ENCODE measurements at regions not wholly inside any gene's neighbourhood (a gene's known extent, or its start where the extent isn't known, plus 50 kb on each side); places are given as distances from the start of the nearest gene placed in this dataset.

DNA sequence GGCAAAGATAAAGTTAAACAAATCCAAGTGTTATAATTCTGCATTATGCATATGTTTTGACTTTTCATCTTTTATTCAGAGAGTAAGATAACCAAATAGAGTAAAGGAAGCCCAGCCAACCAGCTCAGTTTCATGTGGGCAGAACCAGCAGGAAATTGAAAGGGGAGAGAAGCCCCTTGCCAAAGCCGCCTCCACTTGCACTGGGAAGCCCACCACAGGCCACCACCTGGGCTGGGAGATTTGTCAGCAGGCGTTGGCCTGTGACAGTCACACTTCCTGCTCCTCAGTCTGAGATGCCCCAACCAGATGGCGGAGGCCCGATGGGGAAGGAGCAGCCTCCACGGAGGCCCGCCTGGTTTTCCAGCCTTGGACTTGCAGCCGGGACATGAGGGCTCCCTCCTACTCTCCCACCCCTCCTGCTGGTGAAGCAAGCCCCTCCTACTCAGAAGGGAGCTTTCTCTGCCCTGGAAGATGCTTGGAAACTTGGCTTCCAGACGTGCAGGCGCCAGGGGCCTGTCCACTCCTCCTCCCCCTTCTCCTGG, 166.8 kb upstream of the SULF2 start:
- DNase-seq (ENCODE audit: insufficient read length, low spot score) (no peak), FAIRE-seq (no peak)
- TF ChIP-seq SPI1 (IDR thresholded peaks at IDR 0.05; ENCODE audit: low read depth, low read length) (no peak), TAF1 (IDR thresholded peaks at IDR 0.05; ENCODE audit: low read depth, low read length) (no peak), PAX5 (IDR thresholded peaks at IDR 0.05; ENCODE audit: insufficient read depth, low read length, severe bottlenecking) (no peak), POLR2A (IDR thresholded peaks at IDR 0.05; ENCODE audit: low read depth, low read length) (no peak), POU2F2 (IDR thresholded peaks at IDR 0.05; ENCODE audit: low read depth, low read length) (no peak), POLR2AphosphoS5 (IDR thresholded peaks at IDR 0.05; ENCODE audit: low read depth, low read length) (no peak)

DNA sequence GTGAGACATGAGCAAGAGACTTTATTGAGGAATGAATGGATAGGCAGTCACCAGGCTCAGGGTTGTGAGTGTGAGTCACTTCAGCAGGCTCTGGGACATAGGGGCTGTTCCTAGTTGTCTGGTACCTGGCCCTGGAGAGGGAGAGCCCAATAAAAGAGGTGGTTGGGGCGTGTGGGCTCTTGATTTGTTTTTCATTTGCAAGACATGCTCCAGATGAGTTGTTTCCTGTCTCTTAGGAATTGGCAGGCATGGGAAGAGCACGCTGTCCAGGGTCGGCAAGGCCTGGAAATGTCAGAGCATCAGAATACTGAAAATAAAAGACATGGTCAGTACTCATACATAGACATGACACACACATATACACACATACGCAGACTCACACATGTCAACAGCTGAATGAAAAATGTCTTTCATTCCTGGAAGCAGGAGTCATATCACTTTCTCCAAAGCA, 166.3 kb upstream of the SULF2 start:
- TF ChIP-seq POLR2AphosphoS5 (IDR thresholded peaks at IDR 0.05; ENCODE audit: low read depth, low read length): no peak
- TF ChIP-seq TAF1 (IDR thresholded peaks at IDR 0.05; ENCODE audit: low read depth, low read length): no peak
- TF ChIP-seq POLR2A (IDR thresholded peaks at IDR 0.05; ENCODE audit: low read depth, low read length): no peak
- no peak for TF ChIP-seq POU2F2 (IDR thresholded peaks at IDR 0.05; ENCODE audit: low read depth, low read length)
- no peak for TF ChIP-seq PAX5 (IDR thresholded peaks at IDR 0.05; ENCODE audit: insufficient read depth, low read length, severe bottlenecking)
- no peak for TF ChIP-seq SPI1 (IDR thresholded peaks at IDR 0.05; ENCODE audit: low read depth, low read length)
- DNase-seq (ENCODE audit: insufficient read length, low spot score) (no peak), FAIRE-seq (no peak)

DNA sequence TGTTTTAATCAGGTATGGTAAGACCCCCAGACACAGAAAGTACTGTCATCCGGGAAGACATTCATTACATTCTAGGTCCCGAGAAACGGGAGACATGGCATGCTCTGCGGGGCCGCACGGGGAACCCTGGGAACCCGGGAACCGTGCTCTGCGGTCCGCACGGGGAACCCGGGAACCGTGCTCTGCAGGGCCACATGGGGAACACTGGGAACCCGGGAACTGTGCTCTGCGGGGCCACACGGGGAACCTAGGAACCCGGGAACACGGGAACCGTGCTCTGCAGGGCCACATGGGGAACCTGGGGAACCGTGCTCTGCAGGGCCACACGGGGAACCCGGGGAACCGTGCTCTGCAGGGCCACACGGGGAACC, 165.6 kb upstream of the SULF2 start:
- FAIRE-seq: no peak

DNA sequence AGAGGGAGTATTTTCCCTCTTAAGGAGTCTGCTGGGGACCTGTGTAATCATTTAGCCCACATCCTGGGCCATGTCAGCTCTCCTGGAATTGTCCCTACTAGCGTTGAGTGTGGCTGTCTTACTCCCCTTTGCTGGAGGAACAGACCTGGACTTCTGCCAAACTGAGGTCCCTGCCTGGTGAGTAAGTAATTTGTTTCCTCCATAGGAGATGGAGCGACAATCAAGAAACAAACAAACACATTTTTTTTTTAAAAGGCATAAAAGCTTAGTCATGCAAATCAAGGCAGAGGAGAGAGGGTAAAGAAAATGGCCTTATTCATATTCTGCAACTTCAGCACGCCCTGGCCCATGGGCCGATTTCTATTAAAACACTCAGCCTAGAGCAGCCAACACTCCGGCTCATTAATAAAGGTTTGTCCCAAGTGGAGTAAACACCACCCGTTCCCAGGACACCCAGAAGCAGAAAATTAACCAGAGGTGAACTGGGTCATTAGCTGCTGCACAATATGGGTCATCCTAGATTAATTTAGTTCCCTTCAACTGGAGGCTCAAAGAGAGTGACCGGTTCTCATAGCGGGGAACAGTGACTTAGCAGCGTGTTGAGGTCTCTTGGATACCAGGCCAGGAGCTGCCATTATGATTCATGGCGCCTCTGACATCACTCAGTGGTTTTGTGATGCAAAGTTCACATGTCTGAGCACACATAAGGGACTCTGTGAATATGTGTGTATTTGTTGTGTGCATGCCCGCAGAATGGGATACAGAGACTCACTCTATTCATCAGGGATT, 165.0 kb upstream of the SULF2 start:
- DNase-seq (ENCODE audit: insufficient read length, low spot score) (no peak), FAIRE-seq (no peak)
- no peak for TF ChIP-seq TAF1 (IDR thresholded peaks at IDR 0.05; ENCODE audit: low read depth, low read length)
- no peak for TF ChIP-seq PAX5 (IDR thresholded peaks at IDR 0.05; ENCODE audit: insufficient read depth, low read length, severe bottlenecking)
- TF ChIP-seq POLR2A (IDR thresholded peaks at IDR 0.05; ENCODE audit: low read depth, low read length): no peak
- TF ChIP-seq SPI1 (IDR thresholded peaks at IDR 0.05; ENCODE audit: low read depth, low read length): no peak
- no peak for TF ChIP-seq POLR2AphosphoS5 (IDR thresholded peaks at IDR 0.05; ENCODE audit: low read depth, low read length)
- no peak for TF ChIP-seq POU2F2 (IDR thresholded peaks at IDR 0.05; ENCODE audit: low read depth, low read length)

More for the DNA sequence above, 165.6 kb upstream of the SULF2 start:
- TF ChIP-seq PAX5 (IDR thresholded peaks at IDR 0.05; ENCODE audit: insufficient read depth, low read length, severe bottlenecking): no peak
- no peak for TF ChIP-seq TAF1 (IDR thresholded peaks at IDR 0.05; ENCODE audit: low read depth, low read length)
- TF ChIP-seq POU2F2 (IDR thresholded peaks at IDR 0.05; ENCODE audit: low read depth, low read length): no peak
- no peak for TF ChIP-seq POLR2A (IDR thresholded peaks at IDR 0.05; ENCODE audit: low read depth, low read length)
- no peak for TF ChIP-seq POLR2AphosphoS5 (IDR thresholded peaks at IDR 0.05; ENCODE audit: low read depth, low read length)
- TF ChIP-seq SPI1 (IDR thresholded peaks at IDR 0.05; ENCODE audit: low read depth, low read length): no peak
- DNase-seq (ENCODE audit: insufficient read length, low spot score): no peak

DNA sequence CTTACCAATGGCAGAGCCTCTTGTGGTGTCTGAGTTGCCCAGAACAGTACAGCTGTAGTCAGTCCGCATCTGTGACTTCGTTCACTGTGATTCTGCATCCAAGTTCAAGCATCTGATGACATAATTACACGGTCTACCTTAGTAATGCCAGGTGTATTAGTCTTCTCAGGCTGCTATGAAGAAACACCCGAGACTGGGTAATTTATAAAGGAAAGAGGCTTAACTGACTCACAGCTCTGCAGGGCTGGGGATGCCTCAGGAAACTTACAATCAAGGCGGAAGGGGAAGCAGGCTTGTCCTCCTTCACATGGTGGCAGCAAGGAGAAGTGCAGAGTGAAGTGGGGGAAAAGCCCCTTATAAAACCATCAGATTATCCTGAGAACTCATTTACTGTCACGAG, 163.9 kb upstream of the SULF2 start:
- FAIRE-seq (no peak), DNase-seq (ENCODE audit: insufficient read length, low spot score) (no peak)
- TF ChIP-seq SPI1 (IDR thresholded peaks at IDR 0.05; ENCODE audit: low read depth, low read length) (no peak), POLR2AphosphoS5 (IDR thresholded peaks at IDR 0.05; ENCODE audit: low read depth, low read length) (no peak), POU2F2 (IDR thresholded peaks at IDR 0.05; ENCODE audit: low read depth, low read length) (no peak)

DNA sequence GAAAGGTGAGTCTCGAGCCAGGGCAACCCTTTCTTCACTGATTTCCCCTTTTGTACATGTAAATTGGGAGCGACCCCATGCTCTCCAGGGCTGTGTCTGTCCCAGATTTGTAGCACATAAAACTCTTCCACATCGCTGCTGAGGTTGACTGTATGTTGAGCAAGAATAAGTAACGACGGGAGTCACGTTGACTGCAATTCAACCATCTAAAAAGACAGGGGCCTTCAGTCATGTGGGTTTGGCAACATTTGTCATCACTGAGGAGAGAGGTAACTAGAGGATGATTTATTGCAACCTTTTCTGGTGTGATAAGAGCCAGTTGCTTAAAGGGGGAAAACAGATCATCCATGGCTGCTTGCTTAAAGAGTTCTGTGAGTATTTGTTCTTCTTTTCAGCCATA, 159.4 kb upstream of the SULF2 start:
- no peak for DNase-seq (ENCODE audit: insufficient read length, low spot score)
- FAIRE-seq: no peak

DNA sequence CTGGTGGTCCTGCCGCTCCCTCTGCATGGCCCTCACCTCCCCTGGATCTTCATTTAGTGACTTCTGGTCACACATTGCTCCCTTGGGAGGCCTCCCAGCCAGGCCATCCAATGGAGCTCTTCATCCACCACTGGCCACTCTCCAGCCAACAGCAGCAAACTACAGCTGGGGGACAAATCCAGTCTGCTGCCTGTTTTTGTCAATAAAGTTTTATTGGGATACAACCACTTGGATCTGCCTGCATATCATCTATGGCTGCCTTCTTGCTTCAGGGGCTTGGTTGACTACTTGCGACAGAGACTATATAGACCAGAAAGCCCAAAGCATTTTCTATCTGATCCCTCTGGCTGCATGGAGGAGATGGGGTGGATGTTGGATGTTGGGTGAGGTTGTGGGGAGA, 156.6 kb upstream of the SULF2 start:
- TF ChIP-seq PAX5 (IDR thresholded peaks at IDR 0.05; ENCODE audit: insufficient read depth, low read length, severe bottlenecking) (no peak), POLR2AphosphoS5 (IDR thresholded peaks at IDR 0.05; ENCODE audit: low read depth, low read length) (no peak), TAF1 (IDR thresholded peaks at IDR 0.05; ENCODE audit: low read depth, low read length) (no peak), POU2F2 (IDR thresholded peaks at IDR 0.05; ENCODE audit: low read depth, low read length) (no peak), SPI1 (IDR thresholded peaks at IDR 0.05; ENCODE audit: low read depth, low read length) (no peak), POLR2A (IDR thresholded peaks at IDR 0.05; ENCODE audit: low read depth, low read length) (no peak)
- FAIRE-seq (no peak), DNase-seq (ENCODE audit: insufficient read length, low spot score) (no peak)

More for the DNA sequence above, 159.4 kb upstream of the SULF2 start:
- no peak for TF ChIP-seq POLR2A (IDR thresholded peaks at IDR 0.05; ENCODE audit: low read depth, low read length)
- no peak for TF ChIP-seq SPI1 (IDR thresholded peaks at IDR 0.05; ENCODE audit: low read depth, low read length)
- TF ChIP-seq POU2F2 (IDR thresholded peaks at IDR 0.05; ENCODE audit: low read depth, low read length): no peak
- TF ChIP-seq TAF1 (IDR thresholded peaks at IDR 0.05; ENCODE audit: low read depth, low read length): no peak
- TF ChIP-seq POLR2AphosphoS5 (IDR thresholded peaks at IDR 0.05; ENCODE audit: low read depth, low read length): no peak
- no peak for TF ChIP-seq PAX5 (IDR thresholded peaks at IDR 0.05; ENCODE audit: insufficient read depth, low read length, severe bottlenecking)

DNA sequence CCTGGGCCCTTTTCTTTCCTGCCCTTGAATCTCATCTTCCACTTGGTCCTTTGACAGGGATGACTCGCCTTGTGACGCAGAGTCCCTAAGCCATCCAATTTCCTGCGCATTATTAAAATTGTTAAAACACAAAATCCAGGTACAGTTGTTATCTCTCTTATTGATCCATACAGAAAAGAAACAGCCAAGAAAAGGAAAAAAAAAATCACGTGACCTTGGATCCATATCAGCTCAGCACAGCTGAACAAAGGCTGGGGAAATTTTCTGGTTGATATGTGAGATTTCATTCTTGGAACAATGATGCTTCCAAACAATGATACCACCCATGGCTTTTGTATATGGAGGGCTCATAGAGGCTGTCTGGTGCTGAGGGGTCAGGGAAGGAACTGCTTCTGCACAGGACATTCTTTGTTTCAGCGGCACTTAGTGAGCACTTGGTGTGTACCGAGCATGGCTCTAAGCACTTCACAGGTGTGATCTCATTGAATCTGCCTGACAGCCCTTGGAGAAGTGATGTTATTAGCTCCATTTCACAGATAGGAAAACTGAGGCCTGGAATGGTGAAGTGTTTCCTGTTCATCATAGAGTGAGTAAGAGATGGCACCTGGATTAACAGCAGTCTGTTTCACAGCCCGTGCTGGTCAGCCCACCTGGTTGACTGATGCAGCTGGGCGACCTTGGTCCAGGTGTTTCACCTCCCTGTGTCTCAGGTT, 155.0 kb upstream of the SULF2 start:
- TF ChIP-seq TAF1 (IDR thresholded peaks at IDR 0.05; ENCODE audit: low read depth, low read length): no peak
- no peak for TF ChIP-seq POLR2A (IDR thresholded peaks at IDR 0.05; ENCODE audit: low read depth, low read length)
- no peak for TF ChIP-seq POLR2AphosphoS5 (IDR thresholded peaks at IDR 0.05; ENCODE audit: low read depth, low read length)
- TF ChIP-seq PAX5 (IDR thresholded peaks at IDR 0.05; ENCODE audit: insufficient read depth, low read length, severe bottlenecking): no peak
- no peak for TF ChIP-seq SPI1 (IDR thresholded peaks at IDR 0.05; ENCODE audit: low read depth, low read length)
- TF ChIP-seq POU2F2 (IDR thresholded peaks at IDR 0.05; ENCODE audit: low read depth, low read length): no peak
- FAIRE-seq (no peak), DNase-seq (ENCODE audit: insufficient read length, low spot score) (no peak)

DNA sequence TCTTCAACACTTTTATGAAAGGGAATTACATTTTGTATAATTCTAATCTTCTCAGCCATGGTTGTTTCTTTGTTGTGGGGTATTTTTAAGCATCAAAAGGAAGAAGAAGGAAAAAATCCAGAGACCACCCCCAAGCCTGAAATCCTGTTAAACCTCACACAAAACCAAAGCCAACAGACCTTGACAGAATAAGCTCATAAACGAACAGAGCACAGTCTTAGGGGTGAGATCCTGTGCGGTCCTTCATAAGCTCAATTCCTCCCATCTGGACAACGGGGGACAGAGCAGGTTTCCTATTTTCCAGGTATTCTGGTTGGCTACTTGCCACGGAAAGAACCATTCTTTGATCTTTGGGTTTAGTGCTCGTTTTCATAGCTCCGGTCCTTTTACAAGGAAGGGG, 151.3 kb upstream of the SULF2 start:
- TF ChIP-seq POLR2A (IDR thresholded peaks at IDR 0.05; ENCODE audit: low read depth, low read length): no peak
- no peak for DNase-seq (ENCODE audit: insufficient read length, low spot score)
- no peak for FAIRE-seq
